DMS53 (cell line): ENCODE measurements at regions not wholly inside any gene's neighbourhood (a gene's known extent, or its start where the extent isn't known, plus 50 kb on each side); places are given as distances from the start of the nearest gene placed in this dataset.

Experiments used
- DNase-seq: peaks from one replicate; lab custom pipeline; 2025; lab: John Stamatoyannopoulos, UW

- DNase-seq: no peak
Observed at GRCh38 chr15:27671819-27672437, 427.2 kb downstream of the OCA2 start.

GRCh38 chr15:27670486-27671209 lies 428.5 kb downstream of the OCA2 start:
- no peak for DNase-seq

- DNase-seq: no peak
Observed at GRCh38 chr15:27669641-27670040, 429.5 kb downstream of the OCA2 start.

GRCh38 chr15:27668471-27669220 lies 430.5 kb downstream of the OCA2 start:
- DNase-seq: no peak

- no peak for DNase-seq
Observed at GRCh38 chr15:27665002-27665401, 434.1 kb downstream of the OCA2 start.

- DNase-seq: no peak
Observed at GRCh38 chr15:27662892-27663291, 436.2 kb downstream of the OCA2 start.

GRCh38 chr15:27660676-27661075 lies 438.4 kb downstream of the OCA2 start:
- DNase-seq: no peak

GRCh38 chr15:27656296-27656987 lies 442.7 kb downstream of the OCA2 start:
- DNase-seq: no peak

- no peak for DNase-seq
Observed at GRCh38 chr15:27655056-27655455, 444.1 kb downstream of the OCA2 start.

GRCh38 chr15:27650244-27650643 lies 448.9 kb downstream of the OCA2 start:
- no peak for DNase-seq

- no peak for DNase-seq
Observed at GRCh38 chr15:27648359-27648758, 450.8 kb downstream of the OCA2 start.

- no peak for DNase-seq
Observed at GRCh38 chr15:27646531-27646930, 452.6 kb downstream of the OCA2 start.

GRCh38 chr15:27645672-27646071 lies 453.4 kb downstream of the OCA2 start:
- DNase-seq: no peak

- DNase-seq: no peak
Observed at GRCh38 chr15:27642981-27643380, 456.1 kb downstream of the OCA2 start.

- no peak for DNase-seq
Observed at GRCh38 chr15:27639595-27639994, 459.5 kb downstream of the OCA2 start.

GRCh38 chr15:27638958-27639357 lies 460.2 kb downstream of the OCA2 start:
- no peak for DNase-seq

GRCh38 chr15:27635916-27636315 lies 463.2 kb downstream of the OCA2 start:
- DNase-seq: no peak

- DNase-seq: no peak
Observed at GRCh38 chr15:27628486-27628885, 470.6 kb downstream of the OCA2 start.

GRCh38 chr15:27627623-27628022 lies 471.5 kb downstream of the OCA2 start:
- no peak for DNase-seq

- peak; percentile 41 for DNase-seq
Observed at GRCh38 chr15:27623560-27624305, 475.4 kb downstream of the OCA2 start.

GRCh38 chr15:27623149-27623548 lies 476.0 kb downstream of the OCA2 start:
- no peak for DNase-seq

- no peak for DNase-seq
Observed at GRCh38 chr15:27622371-27622770, 476.7 kb downstream of the OCA2 start.
